ENCODE measurements at regions not wholly inside any gene's neighbourhood (a gene's known extent, or its start where the extent isn't known, plus 50 kb on each side); places are given as distances from the start of the nearest gene placed in this dataset.

DNA sequence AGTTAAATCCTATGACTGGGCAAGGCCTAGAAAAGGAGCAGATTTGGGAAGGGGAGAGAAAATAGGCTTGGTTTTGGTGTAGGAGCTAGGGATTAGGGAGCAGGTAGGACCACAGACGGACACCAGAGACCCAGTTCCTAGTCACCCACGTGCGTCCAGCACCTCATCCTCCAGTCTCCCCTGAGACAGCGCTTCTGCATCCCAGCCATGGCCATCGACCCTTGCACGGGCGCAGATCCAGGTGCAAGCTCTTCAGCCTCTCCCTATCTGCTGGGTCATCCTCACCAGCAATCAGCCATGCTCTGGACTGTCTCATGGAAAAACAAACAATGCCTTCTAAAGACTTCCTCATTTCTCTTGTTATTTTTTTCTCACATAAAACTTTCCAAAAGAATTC is 246.8 kb upstream of the RAB6C start:
- no peak for DNase-seq

- no peak for DNase-seq
Observed at GRCh38 chr2:129733041-129733440, 246.4 kb upstream of the RAB6C start.

DNA sequence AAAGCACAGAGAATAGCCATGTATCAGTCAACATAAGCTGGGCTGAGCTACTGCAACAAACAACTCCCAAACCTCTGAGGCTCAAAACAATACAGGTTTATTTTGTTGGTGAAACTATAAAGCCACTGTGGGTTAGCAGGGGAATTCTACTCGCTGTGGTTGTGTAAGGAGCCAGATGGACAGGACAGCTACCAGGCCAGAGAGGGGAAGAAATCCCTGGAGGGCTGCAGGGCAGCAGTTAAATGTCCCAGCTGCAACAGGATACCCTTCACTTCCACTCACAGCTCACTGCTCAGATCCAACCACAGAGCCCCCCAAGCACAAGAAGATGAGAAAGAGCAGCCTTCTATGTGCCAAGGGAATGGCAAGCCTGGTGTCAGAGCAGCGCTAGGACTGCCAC is 245.9 kb upstream of the RAB6C start:
- no peak for DNase-seq

GRCh38 chr2:129734343-129735034 is 245.0 kb upstream of the RAB6C start:
- DNase-seq, result no peak

DNA sequence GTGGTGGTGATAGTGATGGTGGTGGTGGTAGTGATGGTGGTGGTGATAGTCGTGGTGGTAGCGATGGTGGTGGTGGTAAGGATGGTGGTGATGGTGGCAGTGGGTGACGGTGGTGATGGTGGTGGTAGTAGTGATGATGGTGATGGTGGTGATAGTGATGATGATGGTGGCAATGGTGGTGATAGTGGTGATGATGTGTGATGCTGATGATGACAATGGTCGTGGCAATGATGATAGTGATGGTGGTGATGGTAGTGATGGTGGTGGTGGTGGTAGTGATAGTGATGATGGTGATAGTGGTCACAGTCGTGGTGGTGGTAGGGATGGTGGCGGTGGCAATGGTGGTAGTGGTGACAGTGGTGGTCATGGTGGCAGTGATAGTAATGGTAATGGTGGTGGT is 243.9 kb upstream of the RAB6C start:
- no peak for DNase-seq

DNA sequence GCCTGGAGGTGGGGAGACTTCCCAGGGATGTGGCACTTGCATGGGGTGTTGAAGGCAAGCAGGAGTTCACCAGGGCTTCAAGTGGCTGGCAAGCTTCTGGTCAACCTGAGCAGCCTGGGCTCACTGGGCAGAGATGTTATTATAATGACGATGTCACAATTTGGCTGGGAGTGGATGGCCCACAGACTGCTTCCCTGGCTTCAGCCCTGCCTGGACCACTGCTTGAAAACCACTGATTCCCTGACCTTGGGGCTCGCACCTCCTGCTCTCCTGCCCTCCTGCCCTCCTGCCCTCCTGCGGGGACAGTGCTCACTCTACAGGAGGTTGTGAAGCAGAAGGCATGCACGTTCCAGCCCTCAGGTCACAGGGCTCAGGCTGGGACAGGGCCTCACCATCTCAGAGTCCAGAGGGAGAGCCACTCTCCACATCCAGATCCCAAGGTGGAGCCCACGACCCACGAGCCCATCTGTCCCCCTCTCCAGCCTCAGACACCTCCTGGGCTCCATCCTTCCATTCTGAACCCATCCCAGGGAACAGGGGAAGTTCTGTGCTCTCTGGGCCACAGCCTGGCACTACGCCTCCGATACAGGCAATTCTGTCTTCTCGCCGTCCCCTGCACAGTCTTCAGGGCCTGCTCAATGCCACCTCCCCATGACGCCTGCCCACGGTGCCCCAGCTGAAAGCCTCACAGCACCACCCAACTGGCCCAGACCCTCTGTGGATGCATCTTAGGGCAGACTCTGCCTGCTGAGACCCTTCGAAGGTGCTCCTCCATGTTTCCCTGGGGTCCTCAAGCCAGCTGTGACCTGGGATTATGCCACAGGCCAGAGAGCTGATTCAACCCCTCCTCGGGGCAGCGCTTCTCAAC is 241.6 kb upstream of the RAB6C start:
- no peak for DNase-seq

GRCh38 chr2:129738799-129739198 is 240.7 kb upstream of the RAB6C start:
- no peak for DNase-seq

GRCh38 chr2:129740504-129740903 is 239.0 kb upstream of the RAB6C start:
- DNase-seq, result no peak

GRCh38 chr2:129741165-129741564 is 238.3 kb upstream of the RAB6C start:
- no peak for DNase-seq

- no peak for DNase-seq
Observed at GRCh38 chr2:129741623-129742022, 237.8 kb upstream of the RAB6C start.

- no peak for DNase-seq
Observed at GRCh38 chr2:129742415-129743180, 236.9 kb upstream of the RAB6C start.

GRCh38 chr2:129744141-129744540 is 235.3 kb upstream of the RAB6C start:
- no peak for DNase-seq

- no peak for DNase-seq
Observed at GRCh38 chr2:129744649-129745048, 234.8 kb upstream of the RAB6C start.

DNA sequence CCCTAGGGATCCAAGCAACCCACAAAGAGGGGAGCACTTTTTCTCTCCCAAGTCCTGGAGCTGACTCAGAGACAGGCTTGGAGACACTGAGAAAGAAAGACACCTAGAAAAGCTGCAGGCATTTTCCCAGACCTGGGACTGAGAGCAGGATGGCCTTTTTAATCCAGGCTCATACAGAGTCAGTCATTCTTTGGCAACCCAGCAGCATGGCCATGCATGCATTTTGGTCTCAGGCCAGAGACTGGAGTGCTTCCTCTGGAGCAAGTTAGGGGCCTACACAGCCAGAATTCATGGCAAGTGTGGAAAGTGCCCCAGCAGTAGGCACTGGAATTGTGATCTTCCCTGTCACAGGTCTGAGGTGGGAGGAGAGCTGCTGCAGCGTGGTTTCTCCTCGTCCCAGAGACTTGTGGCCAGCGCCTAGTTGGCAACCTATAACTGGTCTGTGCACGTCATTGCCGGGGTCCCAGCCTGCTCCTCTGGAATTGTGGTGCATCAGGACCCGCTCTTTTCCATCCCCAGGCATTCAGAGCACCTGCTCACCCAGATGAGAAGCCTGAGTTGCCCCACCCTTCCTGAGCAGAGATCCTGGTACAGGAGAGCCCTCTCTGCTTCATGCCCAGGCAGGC is 231.9 kb upstream of the RAB6C start:
- no peak for DNase-seq

GRCh38 chr2:129748250-129748649 is 231.2 kb upstream of the RAB6C start:
- DNase-seq, result no peak

- DNase-seq, result no peak
Observed at GRCh38 chr2:129748653-129749052, 230.8 kb upstream of the RAB6C start.

DNA sequence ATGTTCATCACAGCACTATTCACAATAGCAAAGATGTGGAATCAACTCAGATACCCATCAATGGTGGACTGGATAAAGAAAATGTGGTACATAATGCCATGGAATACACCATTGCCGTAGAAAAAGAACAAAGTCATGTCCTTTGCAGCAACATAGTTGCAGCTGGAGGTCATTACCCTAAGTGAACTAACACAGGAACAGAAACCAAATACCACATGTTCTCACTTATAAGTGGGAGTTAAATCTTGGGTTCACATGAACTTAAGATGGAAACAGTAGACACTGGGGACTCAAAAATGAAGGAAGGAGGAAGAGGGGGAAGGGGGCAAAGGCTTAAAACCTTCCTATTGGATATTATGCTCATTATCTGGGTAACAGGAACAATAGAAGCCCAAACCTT is 228.1 kb upstream of the RAB6C start:
- no peak for DNase-seq

GRCh38 chr2:129752176-129752575 is 227.3 kb upstream of the RAB6C start:
- no peak for DNase-seq

- DNase-seq, result no peak
Observed at GRCh38 chr2:129752686-129753085, 226.8 kb upstream of the RAB6C start.

GRCh38 chr2:129753261-129753660 is 226.2 kb upstream of the RAB6C start:
- no peak for DNase-seq

- DNase-seq, result no peak
Observed at GRCh38 chr2:129754421-129754820, 225.0 kb upstream of the RAB6C start.

DNA sequence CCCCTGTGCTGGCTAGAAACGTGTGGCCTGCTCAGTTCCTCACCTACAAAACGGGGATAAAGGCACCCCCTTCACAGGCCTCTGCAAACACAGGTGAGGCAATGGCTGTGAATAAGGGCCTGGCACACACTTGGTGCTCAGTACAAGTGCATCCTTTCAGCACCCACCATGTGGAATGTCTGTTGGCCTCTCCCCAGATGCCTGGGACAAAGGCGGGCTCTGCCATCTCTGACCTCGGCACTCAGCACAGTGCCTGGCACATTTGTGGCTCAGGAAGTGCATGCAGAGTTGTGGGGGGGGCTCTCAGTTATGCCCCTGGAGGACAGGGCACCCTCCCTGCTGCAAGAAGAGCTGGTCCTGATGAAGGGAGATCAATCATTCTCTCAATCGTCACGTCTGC is 224.6 kb upstream of the RAB6C start:
- no peak for DNase-seq

GRCh38 chr2:129755786-129756185 is 223.7 kb upstream of the RAB6C start:
- no peak for DNase-seq

All from stimulated activated CD8-positive, alpha-beta memory T cell treated with anti-CD3 and anti-CD28 coated beads, Interleukin-4, amount 100 ng/mL, for 48 hours (primary cell).